Tibial artery (tissue), 4 donors: ENCODE measurements at regions not wholly inside any gene's neighbourhood (a gene's known extent, or its start where the extent isn't known, plus 50 kb on each side); places are given as distances from the start of the nearest gene placed in this dataset.

Experiments
- DNase-seq, 2 donors: peaks; one replicate each; pipeline ENCODE4 v3.0.0-alpha.2; 2019
- H3K27ac ChIP-seq, 2 donors: fragments of 200-600 bp; sonication (generic) in 1 of 2; 1 replicate in 1 of 2; 2 replicates in 1 of 2; pipeline ENCODE4 v1.5.1; 2018 to 2019; ENCODE audit warnings: mild to moderate bottlenecking in 1 of 2
- H3K27me3 ChIP-seq, 2 donors: fragments of 200-600 bp; sonication (generic) in 1 of 2; one replicate each; pipeline versions ENCODE4 v1.5.1 to v1.6.0; 2016 to 2019
- H3K36me3 ChIP-seq, 3 donors: fragments of 200-600 bp; sonication (generic) in 2 of 3; one replicate each; pipeline ENCODE4 v1.5.1; 2016 to 2019; ENCODE audit warnings: mild to moderate bottlenecking in 2 of 3
- H3K4me1 ChIP-seq, 4 donors: fragments of 200-600 bp; sonication (generic) in 2 of 4; 1 replicate in 3 of 4; 2 replicates in 1 of 4; pipeline ENCODE4 v1.5.1; 2016 to 2019
- H3K4me3 ChIP-seq, 2 donors: fragments of 200-600 bp; sonication (generic) in 1 of 2; 1 replicate in 1 of 2; 2 replicates in 1 of 2; pipeline ENCODE4 v1.5.1; 2018 to 2019; ENCODE audit warnings: mild to moderate bottlenecking in 2 of 2
- H3K9me3 ChIP-seq, 3 donors: fragments of 200-600 bp; sonication (generic) in 1 of 3; one replicate each; pipeline ENCODE4 v1.5.1; 2016 to 2019
- intact Hi-C: fragments of 100-400 bp; cut with DNase I; formaldehyde crosslinking; loops from one replicate; pipeline ENCODE4 v1.15.0; 2023; ENCODE audit warnings: low total_unique reads
- TF ChIP-seq, protein P1 (sequence below), 2 experiments: fragments of 200-600 bp in 1 of 2; fragments of 450-650 bp in 1 of 2; IDR thresholded peaks; one replicate each; pipeline ENCODE4 v1.5.1; 2017 to 2019; ENCODE audit warnings: antibody characterized with exemption in 2 of 2, mild to moderate bottlenecking in 1 of 2, moderate library complexity in 1 of 2

DNA sequence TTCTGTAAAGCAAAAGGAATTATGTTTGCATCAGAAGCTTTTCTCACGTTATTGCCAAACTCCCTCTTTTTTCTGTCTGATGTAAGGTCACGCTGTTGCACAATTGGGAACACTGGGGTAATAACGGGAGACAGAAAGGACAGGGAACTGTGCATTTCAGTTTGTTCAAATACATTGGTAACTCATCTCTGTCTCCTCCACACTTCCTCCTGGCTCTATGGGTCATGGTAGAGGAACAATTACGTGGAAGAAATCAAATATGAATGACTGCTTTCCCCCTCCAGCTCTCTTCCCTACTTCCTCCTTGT is 132.2 kb upstream of the TNFAIP3 start:
- TF ChIP-seq, protein P1, sequence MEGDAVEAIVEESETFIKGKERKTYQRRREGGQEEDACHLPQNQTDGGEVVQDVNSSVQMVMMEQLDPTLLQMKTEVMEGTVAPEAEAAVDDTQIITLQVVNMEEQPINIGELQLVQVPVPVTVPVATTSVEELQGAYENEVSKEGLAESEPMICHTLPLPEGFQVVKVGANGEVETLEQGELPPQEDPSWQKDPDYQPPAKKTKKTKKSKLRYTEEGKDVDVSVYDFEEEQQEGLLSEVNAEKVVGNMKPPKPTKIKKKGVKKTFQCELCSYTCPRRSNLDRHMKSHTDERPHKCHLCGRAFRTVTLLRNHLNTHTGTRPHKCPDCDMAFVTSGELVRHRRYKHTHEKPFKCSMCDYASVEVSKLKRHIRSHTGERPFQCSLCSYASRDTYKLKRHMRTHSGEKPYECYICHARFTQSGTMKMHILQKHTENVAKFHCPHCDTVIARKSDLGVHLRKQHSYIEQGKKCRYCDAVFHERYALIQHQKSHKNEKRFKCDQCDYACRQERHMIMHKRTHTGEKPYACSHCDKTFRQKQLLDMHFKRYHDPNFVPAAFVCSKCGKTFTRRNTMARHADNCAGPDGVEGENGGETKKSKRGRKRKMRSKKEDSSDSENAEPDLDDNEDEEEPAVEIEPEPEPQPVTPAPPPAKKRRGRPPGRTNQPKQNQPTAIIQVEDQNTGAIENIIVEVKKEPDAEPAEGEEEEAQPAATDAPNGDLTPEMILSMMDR (IDR thresholded peaks at IDR 0.05), result no peak
- no peaks in the 10 kb centered on the region for H3K27me3 ChIP-seq
- H3K4me3 ChIP-seq, result no peak overlapping the region
- no peaks in the 10 kb centered on the region for H3K4me1 ChIP-seq
- intact Hi-C loops, result no loop called here
- peak in 1 of 2 donors; percentile 45 for DNase-seq
- no peaks in the 10 kb centered on the region for H3K36me3 ChIP-seq
- no peaks in the 10 kb centered on the region for H3K9me3 ChIP-seq
- no peak overlapping the region for H3K27ac ChIP-seq

DNA sequence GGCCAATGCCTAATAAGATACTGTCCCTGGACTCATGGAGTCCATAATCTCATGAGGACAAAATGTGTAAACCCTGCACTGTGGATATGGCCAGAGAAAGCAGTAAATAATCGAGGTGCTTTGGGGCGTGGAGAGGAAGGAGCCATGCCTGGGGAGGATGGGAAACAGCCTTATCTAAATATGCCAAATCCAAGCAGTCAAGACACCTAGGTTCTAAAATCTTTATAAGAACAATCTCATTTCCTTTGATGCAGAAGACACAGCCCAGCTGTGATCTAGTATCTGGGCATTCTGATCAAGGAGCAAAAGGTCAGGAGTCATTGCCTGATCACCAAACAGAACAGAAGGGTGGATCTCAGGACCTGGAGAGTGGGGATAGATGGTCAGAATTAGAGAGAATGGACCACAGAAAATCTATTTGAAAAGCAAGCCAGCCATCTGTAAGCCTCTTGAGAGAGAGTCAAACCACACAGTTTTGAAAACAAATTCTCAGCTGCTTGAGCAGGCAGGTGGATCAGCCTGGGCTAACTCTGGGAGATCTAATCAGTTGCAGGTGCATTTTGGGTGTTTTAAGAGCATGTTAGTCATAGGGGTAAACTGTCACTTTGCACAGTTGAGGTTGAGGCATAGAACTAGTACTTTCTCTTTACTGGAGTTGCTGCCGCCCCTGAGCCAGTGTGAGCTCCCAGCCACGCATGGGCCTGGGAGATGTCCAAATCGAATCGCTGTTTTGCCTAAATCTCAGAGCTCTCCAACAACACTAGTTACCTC is 130.8 kb upstream of the TNFAIP3 start:
- Histone ChIP-seq H3K4me3 (no peak overlapping the region), H3K27me3 (no peaks in the 10 kb centered on the region), H3K9me3 (no peaks in the 10 kb centered on the region), H3K27ac (no peak overlapping the region), H3K36me3 (no peaks in the 10 kb centered on the region), H3K4me1 (no peaks in the 10 kb centered on the region)
- intact Hi-C loops, result no loop called here
- TF ChIP-seq, protein P1 (IDR thresholded peaks at IDR 0.05), result no peak
- DNase-seq, result no peak

DNA sequence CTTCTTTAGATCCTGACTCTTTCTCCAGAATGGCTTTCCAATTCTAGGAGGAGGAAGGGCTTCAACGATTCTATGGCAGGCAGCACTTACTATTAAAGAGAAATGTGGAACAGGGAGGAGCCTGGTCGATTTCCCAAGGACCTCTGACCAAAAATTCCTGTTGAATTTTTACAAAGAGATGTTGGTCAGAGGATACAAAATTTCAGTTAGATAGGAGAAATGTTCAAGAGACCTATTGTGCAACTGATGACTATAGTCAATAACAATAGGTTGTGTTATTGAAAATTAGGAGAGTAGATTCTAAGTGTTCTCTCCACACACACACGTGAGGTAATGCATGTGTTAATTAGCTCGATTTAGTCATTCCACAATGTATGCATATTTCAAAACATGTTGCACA is 130.1 kb upstream of the TNFAIP3 start:
- Histone ChIP-seq H3K9me3 (no peaks in the 10 kb centered on the region), H3K4me1 (no peaks in the 10 kb centered on the region), H3K36me3 (no peaks in the 10 kb centered on the region), H3K27me3 (no peaks in the 10 kb centered on the region), H3K4me3 (no peak overlapping the region), H3K27ac (no peak overlapping the region)
- no peak for DNase-seq
- intact Hi-C loops, result no loop called here
- TF ChIP-seq, protein P1 (IDR thresholded peaks at IDR 0.05), result no peak

DNA sequence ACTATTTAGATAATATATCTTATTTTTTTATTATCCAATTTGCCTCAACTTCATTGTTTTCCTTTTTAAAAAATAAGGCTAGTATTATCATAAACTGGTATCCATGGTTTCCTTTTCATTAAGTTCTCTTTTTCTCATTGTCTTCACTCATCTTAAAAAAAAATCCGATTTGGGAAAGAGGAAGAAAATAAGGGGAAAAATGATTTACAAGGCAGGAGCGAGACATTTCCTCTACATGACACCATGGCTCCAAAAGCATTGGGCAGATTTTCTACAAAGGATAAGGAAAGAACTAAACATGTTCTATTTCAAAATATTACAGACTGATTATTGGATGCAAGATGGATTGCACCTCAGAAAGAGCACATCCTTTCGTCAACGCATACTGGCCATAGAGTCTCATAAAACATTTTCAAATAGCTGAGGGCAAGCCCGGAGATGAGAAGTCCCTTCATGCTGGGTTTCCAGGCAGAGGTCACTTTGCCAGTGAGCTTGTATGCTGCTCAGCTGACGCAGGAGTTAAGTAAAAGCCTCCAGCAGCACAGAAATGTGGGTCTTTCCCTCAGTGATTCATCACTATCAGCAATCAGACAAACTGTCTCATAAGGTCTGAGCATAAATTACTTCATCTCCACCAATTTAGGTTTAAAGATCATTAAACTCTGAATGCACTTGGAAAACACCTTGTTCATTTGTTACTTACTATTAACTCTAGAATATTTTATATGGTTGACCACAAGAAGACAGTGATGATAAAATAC is 129.0 kb upstream of the TNFAIP3 start:
- Histone ChIP-seq H3K4me1 (no peaks in the 10 kb centered on the region), H3K36me3 (no peaks in the 10 kb centered on the region), H3K27me3 (no peaks in the 10 kb centered on the region), H3K27ac (no peak overlapping the region), H3K9me3 (no peaks in the 10 kb centered on the region), H3K4me3 (no peak overlapping the region)
- intact Hi-C loops, result no loop called here
- TF ChIP-seq, protein P1 (IDR thresholded peaks at IDR 0.05), result no peak
- DNase-seq, result no peak

DNA sequence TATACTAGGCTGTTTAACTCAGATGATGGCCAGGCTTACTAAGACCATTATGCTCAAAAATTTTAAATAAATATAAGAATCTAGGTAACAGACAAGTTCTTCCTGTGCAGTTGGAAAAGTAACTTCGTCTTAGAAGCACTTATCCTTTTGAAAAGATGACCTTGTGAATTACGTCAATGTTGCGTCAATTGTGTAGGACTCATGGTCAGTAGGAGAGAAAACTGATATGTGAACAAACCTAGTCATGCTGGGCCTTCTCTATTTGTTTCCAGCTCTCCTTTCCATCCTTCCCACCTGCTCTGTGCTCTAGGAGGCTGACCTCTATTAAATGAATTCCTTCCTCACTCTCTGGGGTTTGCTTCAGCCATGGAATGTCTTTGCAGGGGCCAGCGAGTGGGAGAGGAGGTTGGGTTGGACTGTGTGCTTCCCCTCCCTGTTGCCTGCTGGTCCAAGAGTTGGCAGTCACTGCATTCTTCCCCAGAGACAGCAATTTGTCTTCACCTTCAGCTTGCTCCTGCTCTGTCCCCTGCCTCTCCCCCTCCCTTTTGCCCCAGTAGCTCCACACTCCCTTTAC is 128.0 kb upstream of the TNFAIP3 start:
- TF ChIP-seq, protein P1 (IDR thresholded peaks at IDR 0.05), result no peak
- Histone ChIP-seq H3K4me1 (no peaks in the 10 kb centered on the region), H3K36me3 (no peaks in the 10 kb centered on the region), H3K27me3 (no peaks in the 10 kb centered on the region), H3K27ac (no peak overlapping the region), H3K4me3 (no peak overlapping the region), H3K9me3 (no peaks in the 10 kb centered on the region)
- intact Hi-C loops, result no loop called here
- no peak for DNase-seq
